A549 (cell line): ENCODE measurements at regions not wholly inside any gene's neighbourhood (a gene's known extent, or its start where the extent isn't known, plus 50 kb on each side); places are given as distances from the start of the nearest gene placed in this dataset.

Source experiments
- ATAC-seq, 2 experiments: fragments of 200-7000 bp in 1 of 2; fragments of >200 bp in 1 of 2; cut with Nextera tagmentation in 1 of 2; cut with Tn5 transposase in 1 of 2; 3 replicates each; pipeline versions ENCODE4 v1.8.0 to v1.9.1; 2018 to 2020; ENCODE audit warnings: mild to moderate bottlenecking in 1 of 2, moderate library complexity in 1 of 2
- CTCF ChIA-PET: fragments of 300-600 bp; sonication (Branson Sonifier 250); formaldehyde crosslinking; extraction: SDS; loops from one replicate; lab custom pipeline; 2021; ENCODE audit warnings: antibody characterized with exemption, inconsistent platforms; lab: Yijun Ruan, JAX
- POLR2A ChIA-PET: fragments of 350-600 bp; formaldehyde crosslinking; extraction: SDS; loops from one replicate; lab custom pipeline; 2021; ENCODE audit warnings: antibody characterized with exemption, inconsistent platforms; lab: Yijun Ruan, JAX
- DNase-seq, 2 experiments: peaks; one replicate each; pipeline versions ENCODE4 v3.0.0 to v3.0.0-alpha.2; 2011 to 2016; ENCODE audit warnings: low read depth in 1 of 2, low spot score in 1 of 2
- FAIRE-seq: peaks from 2 replicates; lab custom pipeline; 2011; peaks lifted over from hg19 to GRCh38; lab: Jason Lieb, UNC
- H3K27ac ChIP-seq, 2 experiments: fragments of >200 bp; sonication (Bioruptor Twin); formaldehyde crosslinking; 3 replicates each; pipeline ENCODE4 v1.5.1; 2016 to 2017
- H3K4me1 ChIP-seq: fragments of >200 bp; sonication (Bioruptor Twin); formaldehyde crosslinking; 3 replicates; pipeline ENCODE4 v1.6.1; 2016
- H3K4me2 ChIP-seq: fragments of >200 bp; sonication (Bioruptor Twin); formaldehyde crosslinking; 3 replicates; pipeline ENCODE4 v1.6.1; 2016
- H3K4me3 ChIP-seq: fragments of >200 bp; sonication (Bioruptor Twin); formaldehyde crosslinking; 3 replicates; pipeline ENCODE4 v1.5.1; 2016
- H3K9me3 ChIP-seq: fragments of >200 bp; sonication (Bioruptor Twin); formaldehyde crosslinking; 3 replicates; pipeline ENCODE4 v1.6.1; 2016
- BHLHE40 ChIP-seq: IDR thresholded peaks from 2 replicates; pipeline ENCODE4 v1.6.1; 2012; ENCODE audit warnings: low read depth, low read length, inconsistent platforms
- CBX2 ChIP-seq: fragments of 200-600 bp; sonication (generic); IDR thresholded peaks from 2 replicates; pipeline ENCODE4 v1.6.1; 2016; ENCODE audit warnings: low read depth, mild to moderate bottlenecking, borderline replicate concordance
- CHD4 ChIP-seq: fragments of 200-600 bp; sonication (generic); IDR thresholded peaks from 2 replicates; pipeline ENCODE4 v1.6.1; 2016; ENCODE audit warnings: antibody characterized with exemption, mild to moderate bottlenecking, borderline replicate concordance
- ESRRA ChIP-seq: fragments of 150-350 bp; IDR thresholded peaks from 2 replicates; pipeline ENCODE4 v1.6.1; 2014; ENCODE audit warnings: mild to moderate bottlenecking, low read length, borderline replicate concordance
- FOSL2 ChIP-seq, 2 experiments: fragments of 450-650 bp in 1 of 2; fragments of >200 bp in 1 of 2; sonication (Bioruptor Twin) in 1 of 2; formaldehyde crosslinking; IDR thresholded peaks; 2 replicates each; pipeline versions ENCODE4 v1.5.0 to v1.6.1; 2016 to 2020; ENCODE audit warnings: mild to moderate bottlenecking in 1 of 2, moderate library complexity in 1 of 2
- FOXS1 ChIP-seq: fragments of 250-450 bp; sonication (Bioruptor Pico); IDR thresholded peaks from 2 replicates; pipeline ENCODE4 v1.5.0; 2020; ENCODE audit warnings: mild to moderate bottlenecking, moderate library complexity
- GATA3 ChIP-seq: IDR thresholded peaks from 2 replicates; pipeline ENCODE4 v1.6.1; 2012; ENCODE audit warnings: borderline replicate concordance
- HES2 ChIP-seq: fragments of >200 bp; sonication (Bioruptor Twin); formaldehyde crosslinking; IDR thresholded peaks from 2 replicates; pipeline ENCODE4 v1.6.1; 2016
- HEYL ChIP-seq: fragments of 250-450 bp; sonication (Bioruptor Pico); IDR thresholded peaks from 2 replicates; pipeline ENCODE4 v1.8.0; 2021; ENCODE audit warnings: mild to moderate bottlenecking, moderate library complexity
- HOXA7 ChIP-seq: fragments of 250-450 bp; sonication (Bioruptor Pico); IDR thresholded peaks from 2 replicates; pipeline ENCODE4 v1.5.0; 2020; ENCODE audit warnings: mild to moderate bottlenecking, moderate library complexity
- JUN ChIP-seq, 2 experiments: fragments of >200 bp; sonication (Bioruptor Twin); formaldehyde crosslinking; IDR thresholded peaks; 2 replicates in 1 of 2; 3 replicates in 1 of 2; pipeline ENCODE4 v1.6.1; 2016 to 2017
- MAFK ChIP-seq: fragments of 450-650 bp; IDR thresholded peaks from 2 replicates; pipeline ENCODE4 v1.6.1; 2014; ENCODE audit not compliant: partially characterized antibody
- NPAS2 ChIP-seq: fragments of 250-450 bp; sonication (Bioruptor Pico); IDR thresholded peaks from 2 replicates; pipeline ENCODE4 v1.8.0; 2022; ENCODE audit warnings: mild to moderate bottlenecking, moderate library complexity, borderline replicate concordance
- NR3C1 ChIP-seq: fragments of >200 bp; sonication (Bioruptor Twin); formaldehyde crosslinking; IDR thresholded peaks from 3 replicates; pipeline ENCODE4 v1.6.1; 2017
- RARB ChIP-seq: fragments of 250-450 bp; sonication (Bioruptor Pico); IDR thresholded peaks from 2 replicates; pipeline ENCODE4 v1.8.0; 2021; ENCODE audit warnings: mild to moderate bottlenecking, moderate library complexity
- RCOR1 ChIP-seq: fragments of 150-350 bp; IDR thresholded peaks from 2 replicates; pipeline ENCODE4 v1.6.1; 2014; ENCODE audit warnings: antibody characterized with exemption, low read length, low read depth
- RNF2 ChIP-seq: fragments of 200-600 bp; sonication (generic); IDR thresholded peaks from 2 replicates; pipeline ENCODE4 v1.6.1; 2016; ENCODE audit warnings: low read depth, mild to moderate bottlenecking, antibody characterized with exemption, moderate library complexity, borderline replicate concordance
- SMC3 ChIP-seq: fragments of >200 bp; sonication (Bioruptor Twin); formaldehyde crosslinking; IDR thresholded peaks from 3 replicates; pipeline ENCODE4 v1.6.1; 2018; ENCODE audit warnings: inconsistent platforms
- SREBF2 ChIP-seq: fragments of 450-650 bp; IDR thresholded peaks from 2 replicates; pipeline ENCODE4 v1.6.1; 2014; ENCODE audit warnings: mild to moderate bottlenecking, moderate library complexity
- TFCP2L1 ChIP-seq: fragments of 250-450 bp; sonication (Bioruptor Pico); IDR thresholded peaks from 2 replicates; pipeline ENCODE4 v1.5.0; 2021; ENCODE audit warnings: mild to moderate bottlenecking
- ZC3H11A ChIP-seq: fragments of 450-650 bp; IDR thresholded peaks from 2 replicates; pipeline ENCODE4 v1.6.1; 2014; ENCODE audit warnings: antibody characterized with exemption, mild to moderate bottlenecking
- ZNF302 ChIP-seq: fragments of 250-450 bp; sonication (Bioruptor Pico); IDR thresholded peaks from 2 replicates; pipeline ENCODE4 v1.9.0; 2021; ENCODE audit warnings: inconsistent platforms, mild to moderate bottlenecking, moderate library complexity
- WGBS: methylation state at CpG from one replicate; pipeline ENCODE4 v1.1.6; 2017; ENCODE audit errors: missing lambda C conversion rate; 5-methylcytosine and 5-hydroxymethylcytosine counted together
- TF ChIP-seq, protein P1 (sequence below): fragments of 250-450 bp; sonication (Bioruptor Pico); IDR thresholded peaks from 2 replicates; pipeline ENCODE4 v1.5.0; 2021; ENCODE audit warnings: mild to moderate bottlenecking, moderate library complexity, borderline replicate concordance
- TF ChIP-seq, protein P2 (sequence below): fragments of 150-350 bp; IDR thresholded peaks from 2 replicates; pipeline ENCODE4 v1.6.1; 2014; ENCODE audit warnings: low read depth, mild to moderate bottlenecking, low read length
- TF ChIP-seq, protein P3 (sequence below): IDR thresholded peaks from 2 replicates; pipeline ENCODE4 v1.6.1; 2012; ENCODE audit warnings: low read depth, borderline replicate concordance

- Histone ChIP-seq H3K4me2 (no peak overlapping the region), H3K9me3 (no peaks in the 10 kb centered on the region), H3K4me3 (no peak overlapping the region), H3K27ac (no peak overlapping the region), H3K4me1 (no peaks in the 10 kb centered on the region)
- no peak for TF ChIP-seq RCOR1
- no peak for TF ChIP-seq MAFK
- TF ChIP-seq BHLHE40: no peak
- TF ChIP-seq HOXA7: no peak
- TF ChIP-seq FOXS1 (CRISPR knock-in tag): no peak
- TF ChIP-seq NR3C1: no peak
- no peak for TF ChIP-seq HEYL (CRISPR knock-in tag)
- TF ChIP-seq, protein P1, sequence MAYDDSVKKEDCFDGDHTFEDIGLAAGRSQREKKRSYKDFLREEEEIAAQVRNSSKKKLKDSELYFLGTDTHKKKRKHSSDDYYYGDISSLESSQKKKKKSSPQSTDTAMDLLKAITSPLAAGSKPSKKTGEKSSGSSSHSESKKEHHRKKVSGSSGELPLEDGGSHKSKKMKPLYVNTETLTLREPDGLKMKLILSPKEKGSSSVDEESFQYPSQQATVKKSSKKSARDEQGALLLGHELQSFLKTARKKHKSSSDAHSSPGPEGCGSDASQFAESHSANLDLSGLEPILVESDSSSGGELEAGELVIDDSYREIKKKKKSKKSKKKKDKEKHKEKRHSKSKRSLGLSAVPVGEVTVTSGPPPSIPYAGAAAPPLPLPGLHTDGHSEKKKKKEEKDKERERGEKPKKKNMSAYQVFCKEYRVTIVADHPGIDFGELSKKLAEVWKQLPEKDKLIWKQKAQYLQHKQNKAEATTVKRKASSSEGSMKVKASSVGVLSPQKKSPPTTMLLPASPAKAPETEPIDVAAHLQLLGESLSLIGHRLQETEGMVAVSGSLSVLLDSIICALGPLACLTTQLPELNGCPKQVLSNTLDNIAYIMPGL (CRISPR knock-in tag): no peak
- TF ChIP-seq NPAS2: no peak
- TF ChIP-seq FOSL2 (IDR thresholded peaks at IDR 0.05): no peak
- no peak for TF ChIP-seq FOSL2 (CRISPR knock-in tag; IDR thresholded peaks at IDR 0.05)
- TF ChIP-seq ZC3H11A: no peak
- TF ChIP-seq CHD4: no peak
- no peak for TF ChIP-seq ZNF302
- TF ChIP-seq, protein P2, sequence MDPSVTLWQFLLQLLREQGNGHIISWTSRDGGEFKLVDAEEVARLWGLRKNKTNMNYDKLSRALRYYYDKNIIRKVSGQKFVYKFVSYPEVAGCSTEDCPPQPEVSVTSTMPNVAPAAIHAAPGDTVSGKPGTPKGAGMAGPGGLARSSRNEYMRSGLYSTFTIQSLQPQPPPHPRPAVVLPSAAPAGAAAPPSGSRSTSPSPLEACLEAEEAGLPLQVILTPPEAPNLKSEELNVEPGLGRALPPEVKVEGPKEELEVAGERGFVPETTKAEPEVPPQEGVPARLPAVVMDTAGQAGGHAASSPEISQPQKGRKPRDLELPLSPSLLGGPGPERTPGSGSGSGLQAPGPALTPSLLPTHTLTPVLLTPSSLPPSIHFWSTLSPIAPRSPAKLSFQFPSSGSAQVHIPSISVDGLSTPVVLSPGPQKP: no peak
- no peak for TF ChIP-seq JUN (IDR thresholded peaks at IDR 0.05)
- TF ChIP-seq TFCP2L1 (CRISPR knock-in tag): no peak
- no peak for TF ChIP-seq ESRRA
- no peak for TF ChIP-seq SREBF2
- no peak for TF ChIP-seq GATA3
- FAIRE-seq (no peak), ATAC-seq (no peak), DNase-seq (no peak)
- ChIA-PET CTCF (no interaction called here), POLR2A (no interaction called here)
- 7% methylated on average over 2 of the region's 2 CpGs for WGBS
Measured at GRCh38 chr11:93963072-93963471, 58.1 kb upstream of the HEPHL1 start.

- H3K4me3 ChIP-seq: no peak overlapping the region
- H3K4me2 ChIP-seq: no peak overlapping the region
- no peaks in the 10 kb centered on the region for H3K4me1 ChIP-seq
- POLR2A ChIA-PET: no interaction called here
- WGBS: 79% methylated on average over 4 of the region's 4 CpGs
- DNase-seq: no peak
- CTCF ChIA-PET: no interaction called here
- H3K27ac ChIP-seq: no peak overlapping the region
- ATAC-seq: no peak
- no peak for FAIRE-seq
- TF ChIP-seq, protein P3, sequence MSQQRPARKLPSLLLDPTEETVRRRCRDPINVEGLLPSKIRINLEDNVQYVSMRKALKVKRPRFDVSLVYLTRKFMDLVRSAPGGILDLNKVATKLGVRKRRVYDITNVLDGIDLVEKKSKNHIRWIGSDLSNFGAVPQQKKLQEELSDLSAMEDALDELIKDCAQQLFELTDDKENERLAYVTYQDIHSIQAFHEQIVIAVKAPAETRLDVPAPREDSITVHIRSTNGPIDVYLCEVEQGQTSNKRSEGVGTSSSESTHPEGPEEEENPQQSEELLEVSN: no peak
- TF ChIP-seq ESRRA: no peak
- no peak for TF ChIP-seq ZC3H11A
- TF ChIP-seq CBX2: no peak
- TF ChIP-seq RARB: no peak
- no peak for TF ChIP-seq RNF2
- no peak for TF ChIP-seq HES2
- no peak for TF ChIP-seq SMC3
- no peak for TF ChIP-seq FOXS1 (CRISPR knock-in tag)
- H3K9me3 ChIP-seq: no peaks in the 10 kb centered on the region
Measured at GRCh38 chr11:93967258-93967657, 53.9 kb upstream of the HEPHL1 start.
